ENCODE measurements at regions not wholly inside any gene's neighbourhood (a gene's known extent, or its start where the extent isn't known, plus 50 kb on each side); places are given as distances from the start of the nearest gene placed in this dataset.

- TF ChIP-seq CTCF (conservative IDR thresholded peaks at IDR 0.05; ENCODE audit: low read length) (no peak), EZH2phosphoT487 (IDR thresholded peaks at IDR 0.05; ENCODE audit: borderline replicate concordance) (no peak)
These were observed 773.7 kb upstream of the NR2F2 start for GRCh38 chr15:95556866-95557225.
